ENCODE measurements at regions not wholly inside any gene's neighbourhood (a gene's known extent, or its start where the extent isn't known, plus 50 kb on each side); places are given as distances from the start of the nearest gene placed in this dataset.

- TF ChIP-seq POLR2AphosphoS5 (IDR thresholded peaks at IDR 0.05; ENCODE audit: borderline replicate concordance, low read depth, low read length) (no peak), FOXP2 (optimal IDR thresholded peaks at IDR 0.05; ENCODE audit: control extremely low read depth, extremely low read length, insufficient read depth) (no peak), EZH2 (IDR thresholded peaks at IDR 0.05) (no peak)
Observed at GRCh38 chr17:55654821-55655220, 67.8 kb downstream of the TMEM100 start.
